ENCODE measurements at regions not wholly inside any gene's neighbourhood (a gene's known extent, or its start where the extent isn't known, plus 50 kb on each side); places are given as distances from the start of the nearest gene placed in this dataset.

DNA sequence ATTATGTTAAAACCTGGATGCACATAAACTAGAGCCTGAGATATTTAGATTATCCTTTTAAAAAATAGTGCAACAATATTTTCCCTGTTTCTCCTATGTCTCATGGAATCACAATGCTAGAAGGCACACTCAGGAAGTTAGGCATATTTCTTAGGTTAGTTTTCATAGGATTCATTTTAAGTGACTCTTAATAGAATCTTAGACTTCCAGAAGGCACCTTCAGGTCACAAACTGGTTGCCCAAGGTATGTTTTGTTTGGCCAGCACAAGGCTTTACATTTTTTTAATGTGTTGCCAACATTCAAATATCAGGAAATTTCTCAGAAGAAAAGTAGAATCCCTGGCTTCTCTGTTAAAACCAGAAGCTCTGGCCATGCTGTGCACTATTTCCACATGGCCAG lies 129.3 kb downstream of the LNPK start:
- H3K36me3 Mint-ChIP-seq: no peaks in the 10 kb centered on the region
- DNase-seq (ENCODE audit: low spot score in 2 of 2) (no peak), ATAC-seq (ENCODE audit: low read depth) (no peak)
- H3K4me1 Mint-ChIP-seq: no peaks in the 10 kb centered on the region
- no peak overlapping the region for H3K27ac Mint-ChIP-seq
- H3K9me3 Mint-ChIP-seq: peaks cover 1% of the 10 kb centered on the region
- no peak overlapping the region for H3K4me3 Mint-ChIP-seq
- H3K27me3 Mint-ChIP-seq: peaks cover 3% of the 10 kb centered on the region

DNA sequence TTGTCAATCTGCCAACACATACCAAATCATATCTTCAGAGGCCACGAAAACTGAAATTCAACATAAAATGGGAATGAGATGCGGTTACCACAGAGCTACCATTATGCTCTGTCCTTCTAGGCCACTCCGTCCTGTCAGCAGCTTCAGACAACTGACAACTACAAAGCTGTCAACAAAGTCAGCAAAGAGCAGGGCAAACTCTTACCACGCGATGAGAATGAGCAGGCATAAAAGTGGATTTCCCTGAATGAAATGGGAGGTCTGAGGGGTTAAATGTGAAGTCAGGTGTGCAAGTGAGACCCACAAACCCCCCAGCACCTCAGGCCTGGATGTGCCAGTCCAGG lies 130.1 kb downstream of the LNPK start:
- Mint-ChIP-seq H3K4me1 (no peaks in the 10 kb centered on the region), H3K4me3 (no peak overlapping the region), H3K27me3 (peaks cover 3% of the 10 kb centered on the region), H3K36me3 (no peaks in the 10 kb centered on the region), H3K27ac (no peak overlapping the region), H3K9me3 (peaks cover 1% of the 10 kb centered on the region)
- DNase-seq (ENCODE audit: low spot score in 2 of 2) (no peak), ATAC-seq (ENCODE audit: low read depth) (no peak)

DNA sequence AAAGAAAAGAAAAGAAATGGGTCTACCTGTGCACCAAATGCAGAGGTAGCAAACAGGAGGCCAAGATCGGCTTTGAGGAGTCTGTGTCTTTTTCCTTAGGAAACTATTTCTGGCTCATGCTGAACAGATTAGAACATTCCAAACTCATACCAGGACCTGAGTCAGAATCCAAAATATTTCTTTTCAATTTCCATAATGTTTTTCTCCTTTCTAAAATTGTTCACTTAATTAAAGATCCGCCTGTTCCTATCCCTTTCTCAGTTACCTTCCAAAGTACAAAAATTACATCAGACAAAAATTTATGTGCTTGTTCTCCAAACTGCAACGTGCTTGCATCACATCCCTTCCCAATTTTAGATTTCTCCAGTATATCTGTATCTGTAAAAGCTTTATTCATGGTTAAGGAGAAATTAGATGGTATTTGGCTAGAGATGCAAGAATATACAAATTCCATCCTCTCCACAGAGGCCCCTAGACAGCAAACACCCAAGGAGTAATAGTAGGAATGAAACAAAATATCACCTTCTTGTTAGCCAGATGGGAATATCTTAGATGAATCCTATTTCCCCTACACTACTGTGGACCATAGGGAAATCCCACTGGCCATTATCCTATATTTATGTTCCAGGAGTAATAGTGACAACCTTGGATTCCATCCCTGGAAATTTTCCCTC lies 130.6 kb downstream of the LNPK start:
- Mint-ChIP-seq H3K4me3 (no peak overlapping the region), H3K27me3 (peaks cover 3% of the 10 kb centered on the region), H3K9me3 (peaks cover 1% of the 10 kb centered on the region), H3K4me1 (no peaks in the 10 kb centered on the region), H3K27ac (no peak overlapping the region), H3K36me3 (no peaks in the 10 kb centered on the region)
- ATAC-seq (ENCODE audit: low read depth) (no peak), DNase-seq (ENCODE audit: low spot score in 2 of 2) (no peak)

DNA sequence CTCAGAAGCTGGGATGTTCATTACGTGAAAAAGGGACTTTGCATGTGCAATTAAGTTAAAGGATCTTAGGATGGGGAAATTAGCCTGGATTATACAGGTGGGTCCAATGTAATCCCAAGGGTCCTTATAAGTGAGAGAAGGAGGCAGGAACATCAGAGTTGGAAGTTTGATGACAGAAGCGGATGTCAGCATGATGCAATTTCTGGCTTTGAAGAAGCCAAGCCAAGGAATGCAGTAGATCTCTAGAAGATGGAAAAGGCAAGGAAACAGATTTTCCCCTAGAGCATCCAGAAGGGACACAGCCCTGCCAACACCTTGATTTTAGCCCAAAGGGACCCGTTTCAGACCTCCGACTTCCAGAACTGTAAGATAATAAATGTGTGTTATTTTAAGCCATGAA lies 136.4 kb downstream of the LNPK start:
- Mint-ChIP-seq H3K4me1 (no peaks in the 10 kb centered on the region), H3K27ac (no peak overlapping the region), H3K36me3 (no peaks in the 10 kb centered on the region), H3K27me3 (peaks cover 9% of the 10 kb centered on the region), H3K4me3 (no peak overlapping the region), H3K9me3 (peaks cover 1% of the 10 kb centered on the region)
- DNase-seq (ENCODE audit: low spot score in 2 of 2): no peak
- ATAC-seq (ENCODE audit: low read depth): no peak

DNA sequence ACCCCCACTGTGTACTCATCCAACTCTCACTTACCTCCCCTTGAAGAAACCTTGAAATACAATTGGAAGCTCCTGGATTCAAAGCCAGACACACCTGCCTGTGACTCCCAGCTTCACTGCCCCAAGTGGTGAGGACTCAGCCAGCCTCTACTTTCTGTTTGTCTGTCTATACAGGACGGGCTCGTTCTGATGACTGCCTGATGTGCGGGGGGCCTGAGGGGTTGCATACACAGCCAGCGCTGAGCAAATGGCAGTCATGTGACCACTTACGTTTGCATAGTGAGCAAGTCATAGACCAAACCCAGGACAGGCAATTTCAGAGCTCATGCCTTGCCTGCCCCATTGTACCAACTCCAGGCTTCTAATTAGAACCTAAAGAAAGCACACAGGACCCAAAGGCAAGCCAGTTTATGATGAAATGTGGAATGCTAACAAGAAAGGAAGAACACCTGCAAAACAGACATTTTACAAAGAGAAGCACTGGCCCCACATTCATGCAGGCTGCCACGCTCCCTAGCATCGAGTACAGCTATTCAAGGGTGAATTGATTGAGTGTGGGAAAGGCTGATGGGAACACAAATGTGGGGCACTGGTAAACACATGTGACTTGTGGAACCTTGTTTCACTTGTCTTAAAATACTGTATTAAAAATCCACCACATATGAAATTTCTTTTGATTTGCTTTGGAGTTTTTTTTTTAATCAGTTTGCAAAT lies 137.8 kb downstream of the LNPK start:
- H3K27ac Mint-ChIP-seq: no peak overlapping the region
- no peaks in the 10 kb centered on the region for H3K4me1 Mint-ChIP-seq

DNA sequence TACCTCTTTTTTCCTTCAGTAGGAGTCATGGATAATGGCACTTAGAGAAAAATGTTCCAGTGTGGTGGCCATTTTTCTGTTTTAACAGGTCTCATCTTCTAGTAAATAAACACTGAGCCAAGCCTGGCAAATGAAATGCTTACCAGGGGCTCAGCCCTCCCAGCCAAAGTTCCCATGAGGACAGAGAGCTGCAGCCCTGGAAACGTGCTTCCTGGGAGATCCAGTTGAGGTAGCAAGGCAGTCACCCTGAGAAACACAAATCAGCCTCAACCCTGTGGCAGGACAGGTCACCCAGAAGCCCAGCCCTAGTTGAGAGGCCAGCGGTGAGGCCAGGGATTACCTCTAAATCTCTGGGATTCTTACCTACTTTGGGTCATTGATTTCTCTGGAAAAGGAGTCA lies 140.1 kb downstream of the LNPK start:
- no peaks in the 10 kb centered on the region for H3K36me3 Mint-ChIP-seq
- H3K4me3 Mint-ChIP-seq: no peak overlapping the region
- no peak for DNase-seq (ENCODE audit: low spot score in 2 of 2)
- no peaks in the 10 kb centered on the region for H3K4me1 Mint-ChIP-seq
- no peak for ATAC-seq (ENCODE audit: low read depth)
- no peak overlapping the region for H3K27ac Mint-ChIP-seq
- H3K9me3 Mint-ChIP-seq: peaks cover 2% of the 10 kb centered on the region
- H3K27me3 Mint-ChIP-seq: peaks cover 7% of the 10 kb centered on the region

More for the DNA sequence above, 137.8 kb downstream of the LNPK start:
- H3K4me3 Mint-ChIP-seq: no peak overlapping the region
- peaks cover 11% of the 10 kb centered on the region for H3K27me3 Mint-ChIP-seq
- peaks cover 3% of the 10 kb centered on the region for H3K9me3 Mint-ChIP-seq
- no peak for DNase-seq (ENCODE audit: low spot score in 2 of 2)
- no peaks in the 10 kb centered on the region for H3K36me3 Mint-ChIP-seq
- no peak for ATAC-seq (ENCODE audit: low read depth)

DNA sequence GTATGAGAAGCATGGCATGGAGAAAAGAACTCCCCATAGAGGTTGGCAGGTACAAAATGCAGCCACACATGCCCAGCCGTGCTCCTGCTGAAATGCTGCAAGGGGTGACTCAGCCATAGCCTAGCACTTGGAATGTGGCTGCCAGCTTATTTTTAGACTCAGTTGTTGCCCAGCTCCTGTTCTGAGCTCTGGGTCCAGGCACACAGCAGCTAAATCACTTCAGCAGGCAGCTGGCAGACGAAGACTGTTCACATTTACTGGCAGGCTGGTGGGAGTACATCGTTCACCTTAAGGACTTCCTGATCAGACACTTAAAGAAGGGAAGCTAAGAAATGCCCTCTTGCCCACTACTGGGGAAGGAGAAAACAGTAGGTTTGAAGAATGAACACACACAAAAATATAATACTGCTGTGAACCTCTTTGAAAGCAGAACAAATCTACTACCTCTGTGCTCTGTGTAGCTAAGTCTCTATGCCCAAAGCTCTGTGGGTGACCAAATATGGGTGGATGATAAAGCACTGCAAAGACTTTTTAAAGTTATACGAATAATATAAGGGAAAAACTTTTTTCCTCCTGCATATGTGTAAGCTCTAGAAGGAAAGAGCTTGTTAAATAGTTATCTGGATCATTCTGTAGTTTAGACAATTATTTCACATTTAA lies 146.1 kb downstream of the LNPK start:
- Mint-ChIP-seq H3K36me3 (no peaks in the 10 kb centered on the region), H3K4me3 (no peak overlapping the region), H3K27me3 (peaks cover 2% of the 10 kb centered on the region), H3K27ac (no peak overlapping the region), H3K4me1 (no peaks in the 10 kb centered on the region), H3K9me3 (peaks cover 2% of the 10 kb centered on the region)
- ATAC-seq (ENCODE audit: low read depth) (no peak), DNase-seq (ENCODE audit: low spot score in 2 of 2) (no peak)

DNA sequence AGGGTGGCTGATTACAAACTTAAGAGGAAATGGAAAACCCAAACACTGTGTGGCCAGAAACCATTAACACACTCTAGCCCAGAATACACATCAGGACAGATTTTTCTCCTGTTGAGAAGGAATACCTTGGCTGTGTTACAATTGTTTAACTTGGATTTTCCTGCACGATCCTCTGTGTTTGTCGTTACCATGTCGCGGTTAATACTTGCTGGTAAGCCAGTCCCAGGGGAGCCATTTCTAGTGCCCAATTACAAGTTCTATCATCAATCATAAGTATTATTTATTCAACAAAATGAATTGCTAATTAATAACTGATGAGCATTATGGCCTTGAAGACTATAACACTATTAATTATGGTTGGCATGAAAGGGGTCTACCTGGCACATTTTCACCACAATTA lies 146.8 kb downstream of the LNPK start:
- H3K36me3 Mint-ChIP-seq: no peaks in the 10 kb centered on the region
- H3K4me3 Mint-ChIP-seq: no peak overlapping the region
- no peak overlapping the region for H3K27ac Mint-ChIP-seq
- H3K4me1 Mint-ChIP-seq: no peaks in the 10 kb centered on the region
- ATAC-seq (ENCODE audit: low read depth) (no peak), DNase-seq (ENCODE audit: low spot score in 2 of 2) (no peak)
- peaks cover 2% of the 10 kb centered on the region for H3K9me3 Mint-ChIP-seq
- H3K27me3 Mint-ChIP-seq: peaks cover 2% of the 10 kb centered on the region

DNA sequence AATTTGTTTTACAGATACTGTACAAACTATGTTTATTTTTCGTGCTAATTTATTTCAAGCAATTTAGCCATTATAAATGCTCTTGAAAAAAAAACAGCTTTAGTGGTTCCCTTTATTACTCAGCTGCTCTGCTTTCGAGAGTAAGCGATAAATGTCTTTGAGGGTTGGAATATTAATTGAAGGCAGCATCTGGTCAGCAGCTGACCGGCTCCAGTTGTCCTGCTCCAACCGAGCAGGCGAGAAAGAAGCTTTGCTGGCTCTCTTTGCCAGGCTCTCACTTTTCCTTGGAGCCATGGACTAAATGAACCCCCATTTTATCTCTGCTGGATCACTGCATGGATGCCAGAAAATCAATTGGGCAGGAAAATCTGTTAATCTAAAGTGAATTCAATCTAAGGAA lies 147.4 kb downstream of the LNPK start:
- Mint-ChIP-seq H3K9me3 (no peaks in the 10 kb centered on the region), H3K27ac (no peak overlapping the region), H3K4me3 (no peak overlapping the region), H3K4me1 (no peaks in the 10 kb centered on the region), H3K27me3 (no peaks in the 10 kb centered on the region), H3K36me3 (no peaks in the 10 kb centered on the region)
- ATAC-seq (ENCODE audit: low read depth): no peak
- no peak for DNase-seq (ENCODE audit: low spot score in 2 of 2)

DNA sequence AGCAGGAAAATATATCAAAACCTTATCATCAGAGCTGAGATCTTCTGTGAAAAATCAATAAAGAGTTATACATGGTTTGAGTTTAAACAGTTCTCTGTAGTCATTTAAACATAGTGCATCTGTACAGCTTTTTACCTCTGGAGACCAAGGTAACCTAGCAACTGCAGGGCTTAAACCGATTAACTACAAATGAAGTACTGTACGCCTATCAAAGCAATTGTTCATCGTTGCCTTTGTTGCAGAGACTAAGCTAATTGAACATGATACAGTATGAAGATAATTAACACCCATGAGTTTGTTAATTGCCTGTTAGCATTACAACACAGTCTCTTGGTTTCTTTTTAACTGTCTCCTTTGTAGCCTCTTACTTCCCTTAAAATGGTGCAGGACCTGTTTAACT lies 147.9 kb downstream of the LNPK start:
- no peak overlapping the region for H3K4me3 Mint-ChIP-seq
- H3K27me3 Mint-ChIP-seq: no peaks in the 10 kb centered on the region
- no peaks in the 10 kb centered on the region for H3K36me3 Mint-ChIP-seq
- H3K4me1 Mint-ChIP-seq: no peaks in the 10 kb centered on the region
- no peak for ATAC-seq (ENCODE audit: low read depth)
- no peaks in the 10 kb centered on the region for H3K9me3 Mint-ChIP-seq
- no peak for DNase-seq (ENCODE audit: low spot score in 2 of 2)
- H3K27ac Mint-ChIP-seq: no peak overlapping the region

DNA sequence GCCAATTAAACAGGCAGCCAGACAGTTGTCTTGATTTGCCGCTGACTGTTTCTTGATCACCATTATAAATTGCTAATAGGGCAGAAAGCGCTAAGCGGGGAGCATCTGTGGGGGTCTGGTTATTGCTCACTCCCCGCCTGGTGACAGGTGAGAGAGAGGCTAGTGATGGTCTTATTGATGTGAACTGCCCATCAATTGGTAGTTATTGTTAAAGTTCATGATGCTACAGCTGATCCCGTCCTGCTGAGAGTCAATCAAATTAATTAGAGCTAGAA lies 148.5 kb downstream of the LNPK start:
- Mint-ChIP-seq H3K27ac (no peak overlapping the region), H3K4me3 (no peak overlapping the region), H3K27me3 (peaks cover 1% of the 10 kb centered on the region), H3K9me3 (no peaks in the 10 kb centered on the region), H3K4me1 (no peaks in the 10 kb centered on the region), H3K36me3 (no peaks in the 10 kb centered on the region)
- no peak for ATAC-seq (ENCODE audit: low read depth)
- DNase-seq (ENCODE audit: low spot score in 2 of 2): no peak

DNA sequence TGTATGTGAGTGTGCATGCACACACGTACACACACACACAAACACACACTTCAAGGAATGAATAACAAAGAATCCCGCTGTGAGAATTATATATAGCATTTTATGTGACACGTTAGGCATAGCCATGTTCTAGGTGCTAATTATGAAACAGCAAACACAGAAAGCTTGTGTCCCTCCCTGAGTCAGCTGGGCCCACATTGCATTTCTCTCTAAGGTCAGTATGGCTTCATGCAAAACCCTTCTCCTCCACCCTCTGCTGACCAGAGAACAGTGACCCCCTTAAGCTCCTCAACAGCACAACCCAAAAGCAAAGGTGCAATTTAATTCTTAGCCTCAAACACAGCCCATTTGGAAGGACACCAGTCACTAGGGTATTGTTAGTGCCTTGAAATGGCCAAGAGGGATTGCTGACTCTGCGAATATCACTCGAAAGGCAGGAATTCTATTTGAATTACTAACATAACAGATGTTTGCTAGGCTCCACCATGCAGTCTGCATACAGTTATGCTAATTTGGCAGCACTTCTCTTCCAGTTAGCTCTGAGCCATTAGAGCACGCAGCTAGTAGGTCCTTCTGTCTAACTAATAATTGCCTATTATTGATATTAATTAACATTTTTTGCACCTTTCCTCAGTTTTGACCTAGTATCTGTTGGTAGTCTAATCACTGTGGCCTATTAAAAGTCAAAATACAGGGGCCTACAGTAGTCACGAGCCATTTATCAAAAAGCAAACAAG lies 149.0 kb downstream of the LNPK start:
- Mint-ChIP-seq H3K27ac (no peak overlapping the region), H3K4me3 (no peak overlapping the region), H3K27me3 (peaks cover 5% of the 10 kb centered on the region), H3K36me3 (no peaks in the 10 kb centered on the region), H3K4me1 (no peaks in the 10 kb centered on the region), H3K9me3 (peaks cover 2% of the 10 kb centered on the region)
- DNase-seq (ENCODE audit: low spot score in 2 of 2) (no peak), ATAC-seq (ENCODE audit: low read depth) (no peak)

DNA sequence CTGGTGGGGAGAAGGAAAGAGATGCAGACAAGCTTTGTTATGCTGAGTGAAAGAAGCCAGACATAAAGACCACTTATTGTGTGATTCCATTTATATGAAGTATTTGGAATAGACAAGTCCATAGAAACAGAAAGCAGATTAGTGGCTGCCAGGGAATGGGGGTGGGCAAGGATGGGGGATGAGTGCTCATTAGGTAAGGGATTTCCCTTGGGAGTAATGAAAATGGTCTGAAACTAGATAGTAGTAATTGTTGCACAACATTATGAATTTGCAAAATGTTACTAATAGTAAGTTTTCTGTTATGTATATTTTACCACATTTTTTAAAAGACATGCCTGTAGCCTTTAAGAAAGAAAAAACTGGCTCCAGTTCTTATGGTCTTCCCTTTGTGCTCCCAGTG lies 154.9 kb downstream of the LNPK start:
- H3K4me1 Mint-ChIP-seq: no peaks in the 10 kb centered on the region
- ATAC-seq (ENCODE audit: low read depth) (no peak), DNase-seq (ENCODE audit: low spot score in 2 of 2) (no peak)
- peaks cover 5% of the 10 kb centered on the region for H3K9me3 Mint-ChIP-seq
- H3K36me3 Mint-ChIP-seq: no peaks in the 10 kb centered on the region
- H3K27me3 Mint-ChIP-seq: peaks cover 6% of the 10 kb centered on the region
- H3K27ac Mint-ChIP-seq: no peak overlapping the region
- H3K4me3 Mint-ChIP-seq: no peak overlapping the region

DNA sequence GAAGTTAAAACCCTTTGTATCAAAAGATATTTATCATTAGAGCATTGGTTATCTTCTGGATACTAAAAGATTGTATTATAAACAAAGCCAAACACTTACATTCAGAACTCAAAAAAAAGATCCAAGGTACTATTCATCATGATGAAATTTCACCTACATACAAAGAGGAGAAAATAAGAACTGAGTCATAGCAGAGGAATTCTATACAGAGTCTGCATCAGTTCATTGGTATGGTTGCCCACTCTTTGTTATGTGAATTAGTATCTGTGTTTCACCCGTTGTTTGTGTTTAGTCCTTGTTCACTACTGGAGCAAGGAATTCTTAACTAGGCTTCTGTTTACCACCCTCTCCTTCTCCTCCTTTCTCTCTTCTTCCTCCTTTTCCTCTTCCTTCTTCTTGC lies 157.9 kb downstream of the LNPK start:
- H3K4me3 Mint-ChIP-seq: no peak overlapping the region
- H3K27ac Mint-ChIP-seq: no peak overlapping the region
- DNase-seq (ENCODE audit: low spot score in 2 of 2) (no peak), ATAC-seq (ENCODE audit: low read depth) (no peak)
- no peaks in the 10 kb centered on the region for H3K4me1 Mint-ChIP-seq
- H3K9me3 Mint-ChIP-seq: peaks cover 6% of the 10 kb centered on the region
- no peaks in the 10 kb centered on the region for H3K36me3 Mint-ChIP-seq
- peaks cover 9% of the 10 kb centered on the region for H3K27me3 Mint-ChIP-seq
